22Rv1 (cell line): ENCODE measurements at regions not wholly inside any gene's neighbourhood (a gene's known extent, or its start where the extent isn't known, plus 50 kb on each side); places are given as distances from the start of the nearest gene placed in this dataset.

ENCODE experiments used
- CTCF ChIP-seq: fragments of 450-650 bp; IDR thresholded peaks from 2 replicates; pipeline ENCODE4 v1.5.1; 2017; ENCODE audit warnings: mild to moderate bottlenecking
- ZFX ChIP-seq: fragments of 450-650 bp; IDR thresholded peaks from 2 replicates; pipeline ENCODE4 v1.6.1; 2017; ENCODE audit warnings: antibody characterized with exemption, borderline replicate concordance

- no peak for TF ChIP-seq CTCF
- TF ChIP-seq ZFX: no peak
Measured at GRCh38 chr12:131384544-131384855, 326.4 kb upstream of the SFSWAP start.
